ENCODE measurements at regions not wholly inside any gene's neighbourhood (a gene's known extent, or its start where the extent isn't known, plus 50 kb on each side); places are given as distances from the start of the nearest gene placed in this dataset.

DNA sequence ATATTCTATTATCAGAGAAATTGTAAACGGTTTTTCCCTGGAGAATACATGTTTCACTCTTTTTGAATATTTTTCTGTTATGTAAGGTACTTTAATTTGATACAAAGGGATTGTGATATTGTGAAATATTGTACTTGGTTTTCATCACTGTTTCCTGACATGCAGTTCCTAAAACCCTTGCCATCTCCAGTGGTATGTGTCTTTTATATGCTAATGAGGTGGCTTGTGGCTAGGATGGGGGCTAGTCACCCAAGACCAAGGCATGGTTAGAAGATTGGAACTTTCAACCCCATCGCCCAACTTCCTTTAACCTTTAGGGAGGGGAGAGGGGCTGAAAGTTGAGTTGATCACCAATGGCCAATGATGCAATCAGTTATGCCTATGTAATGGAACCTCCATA, 160.6 kb downstream of the TAF11L14 start:
- TF ChIP-seq EZH2 (IDR thresholded peaks at IDR 0.05; ENCODE audit: insufficient read depth, poor library complexity, severe bottlenecking) = no peak
- TF ChIP-seq EZH2phosphoT487 (IDR thresholded peaks at IDR 0.05; ENCODE audit: insufficient read depth, low read depth) = no peak
